Inferior parietal cortex (tissue), 1 donor: ENCODE measurements at regions not wholly inside any gene's neighbourhood (a gene's known extent, or its start where the extent isn't known, plus 50 kb on each side); places are given as distances from the start of the nearest gene placed in this dataset.
"Not testable (repeated sequence)": the region's sequence is repeated elsewhere in the genome, so short reads cannot be mapped to it uniquely, and the experiment has no call there.

ENCODE experiments used
- DNase-seq: peaks from one replicate; pipeline ENCODE4 v3.0.0-alpha.2; 2016; ENCODE audit errors: extremely low spot score

DNA sequence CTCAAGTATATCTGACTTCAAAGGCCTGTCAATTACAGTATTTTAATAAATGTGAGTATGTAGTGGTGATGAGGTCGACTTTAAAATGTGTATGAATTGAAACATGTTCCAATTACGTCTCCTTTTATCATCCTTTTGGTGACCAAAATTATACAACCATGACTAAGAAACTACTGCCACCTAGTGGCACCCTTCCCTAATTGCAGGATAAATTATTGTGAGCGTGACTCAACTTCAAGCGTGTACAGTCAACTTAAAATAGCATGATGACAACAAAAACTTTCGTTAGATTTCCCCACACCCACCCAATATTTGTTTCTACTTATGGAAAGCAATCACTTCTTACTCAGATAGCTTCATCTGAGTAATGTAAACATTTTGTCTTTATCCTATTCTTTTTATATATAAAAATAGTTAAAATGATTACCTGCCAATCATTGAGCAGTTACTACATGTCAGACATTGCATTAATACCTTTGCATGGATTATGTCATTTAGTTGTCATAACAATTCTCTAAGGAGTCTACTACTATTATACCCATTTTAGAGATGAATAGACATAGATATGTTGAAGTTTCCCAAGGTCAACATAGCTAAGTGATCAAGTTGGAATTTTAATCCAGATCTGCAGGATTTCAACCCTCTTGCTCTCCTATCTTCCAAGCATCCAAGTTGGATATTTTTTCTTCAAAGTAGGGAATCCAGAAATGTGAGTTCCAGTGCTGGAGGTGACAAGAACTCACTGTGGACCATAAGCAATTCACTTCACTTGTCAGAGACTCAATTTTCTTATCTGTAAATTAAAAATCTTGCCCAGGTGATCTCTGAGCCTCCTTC lies 106.0 kb downstream of the MEX3B start:
- DNase-seq, result no peak

- DNase-seq, result no peak
Observed at GRCh38 chr15:81937189-81937588, 108.6 kb downstream of the MEX3B start.

GRCh38 chr15:81930582-81931369 lies 115.0 kb downstream of the MEX3B start:
- DNase-seq, result no peak

DNA sequence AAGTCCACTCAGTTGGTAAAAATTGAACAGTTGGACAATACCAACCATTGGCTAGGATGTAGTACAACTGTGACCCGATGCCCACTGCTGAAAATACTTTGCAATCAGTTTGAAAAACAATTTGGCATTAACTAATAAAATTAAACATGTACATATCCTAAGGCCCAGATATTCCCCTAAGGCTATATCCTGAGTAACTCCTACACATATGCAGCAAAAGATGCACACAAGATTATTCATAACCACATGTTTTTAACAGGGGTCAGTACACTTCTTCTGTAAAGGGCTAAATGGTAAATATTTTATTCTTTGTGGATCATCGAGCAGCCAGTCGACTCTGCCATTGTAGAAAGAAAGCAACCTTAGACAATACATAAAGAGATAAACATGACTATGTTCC lies 116.3 kb downstream of the MEX3B start:
- no peak for DNase-seq

DNA sequence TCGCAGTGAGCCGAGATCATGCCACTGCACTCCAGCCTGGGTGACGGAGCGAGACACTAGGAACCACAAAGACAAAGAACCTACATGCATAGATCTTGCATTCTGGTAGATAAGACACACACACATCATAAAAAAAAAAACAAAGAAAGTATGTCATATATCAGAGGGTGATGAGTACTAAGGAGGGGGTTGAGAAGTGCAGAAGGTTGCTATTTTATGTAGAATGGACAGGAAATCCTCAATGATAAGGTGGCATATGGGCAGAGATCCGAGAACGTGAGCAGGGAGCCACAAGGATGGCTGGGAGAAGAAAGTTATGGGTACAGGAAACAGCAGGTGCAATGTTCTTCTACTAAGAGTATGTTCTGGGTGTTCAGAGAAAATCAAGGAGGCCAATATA lies 118.8 kb downstream of the MEX3B start:
- DNase-seq, result no peak

- no peak for DNase-seq
Observed at GRCh38 chr15:81924729-81925128, 121.1 kb downstream of the MEX3B start.

DNA sequence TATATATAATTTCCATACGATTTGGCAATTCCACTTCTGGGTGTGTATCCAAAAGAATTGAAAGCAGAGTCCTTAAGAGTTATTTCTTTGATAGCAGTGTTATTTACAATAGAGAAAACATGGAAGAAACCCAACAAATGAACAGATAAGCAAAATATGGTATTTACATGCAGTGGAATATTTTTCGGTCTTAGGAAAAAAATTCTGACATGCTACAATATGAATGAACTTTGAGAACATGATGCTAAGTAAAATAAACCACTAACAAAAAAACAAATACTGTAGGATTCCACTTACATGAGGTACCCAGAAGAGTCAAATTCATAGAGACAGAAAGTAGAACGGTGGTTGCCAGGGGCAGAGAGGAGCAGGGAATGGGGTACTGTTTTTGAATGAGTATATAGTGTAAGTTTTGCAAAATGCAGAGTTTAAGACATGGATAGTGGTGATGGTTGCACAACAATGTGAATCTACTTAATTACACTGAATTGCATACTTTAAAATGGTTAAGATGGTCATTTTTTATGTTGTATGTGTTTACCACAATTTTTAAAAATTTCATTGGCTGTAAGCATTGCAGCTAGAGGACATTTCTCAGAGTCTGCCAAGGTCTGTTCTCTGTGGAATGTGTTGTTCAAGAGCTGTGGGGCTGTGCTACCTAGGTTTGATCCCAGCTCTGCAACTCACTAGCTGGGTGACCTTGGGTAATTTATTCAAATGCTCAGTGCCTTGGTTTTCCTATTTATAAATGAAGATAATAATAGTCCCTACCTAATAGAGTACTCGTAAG lies 122.1 kb downstream of the MEX3B start:
- no peak for DNase-seq

GRCh38 chr15:81922143-81922542 lies 123.7 kb downstream of the MEX3B start:
- no peak for DNase-seq

DNA sequence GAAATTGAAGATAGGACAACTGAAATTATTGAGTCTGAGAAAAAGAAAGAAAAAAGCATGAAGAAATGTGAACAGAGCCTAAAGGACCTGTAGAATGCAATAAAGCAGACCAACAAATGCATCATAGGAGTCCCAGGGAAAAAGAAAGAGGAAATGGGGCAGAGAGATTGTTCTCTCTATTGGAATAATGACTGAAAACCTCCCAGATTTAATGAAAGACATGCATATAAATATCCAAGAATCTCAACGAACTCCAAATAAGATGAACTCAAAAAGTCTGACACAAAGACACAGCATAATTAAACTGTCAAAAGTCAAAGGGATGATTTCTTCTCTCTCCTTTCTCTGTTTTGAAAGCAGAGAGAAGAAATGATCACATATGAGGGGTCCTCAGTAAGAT lies 124.7 kb downstream of the MEX3B start:
- no peak for DNase-seq

- DNase-seq, result not testable (repeated sequence)
Observed at GRCh38 chr15:81918767-81919166, 127.1 kb downstream of the MEX3B start.

DNA sequence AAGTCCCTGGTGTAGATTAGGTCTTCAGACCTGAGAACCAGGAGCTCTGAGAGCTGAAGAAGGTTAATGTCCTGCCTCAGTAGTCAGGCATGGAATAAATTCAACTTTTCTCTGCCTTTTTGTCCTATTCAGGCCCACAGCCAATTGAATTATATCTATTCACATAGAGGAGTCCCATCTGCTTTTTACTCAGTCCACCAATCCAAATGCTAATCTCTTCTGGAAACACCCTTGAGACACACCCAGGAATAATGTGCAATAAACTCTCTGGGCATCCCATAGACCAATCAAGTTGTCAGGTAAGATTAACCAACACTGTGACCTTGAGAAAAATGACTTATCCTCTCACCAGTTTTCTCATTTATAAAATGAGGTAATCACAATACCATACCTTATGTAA lies 129.4 kb downstream of the MEX3B start:
- no peak for DNase-seq

GRCh38 chr15:81915990-81916389 lies 129.8 kb downstream of the MEX3B start:
- DNase-seq, result no peak

DNA sequence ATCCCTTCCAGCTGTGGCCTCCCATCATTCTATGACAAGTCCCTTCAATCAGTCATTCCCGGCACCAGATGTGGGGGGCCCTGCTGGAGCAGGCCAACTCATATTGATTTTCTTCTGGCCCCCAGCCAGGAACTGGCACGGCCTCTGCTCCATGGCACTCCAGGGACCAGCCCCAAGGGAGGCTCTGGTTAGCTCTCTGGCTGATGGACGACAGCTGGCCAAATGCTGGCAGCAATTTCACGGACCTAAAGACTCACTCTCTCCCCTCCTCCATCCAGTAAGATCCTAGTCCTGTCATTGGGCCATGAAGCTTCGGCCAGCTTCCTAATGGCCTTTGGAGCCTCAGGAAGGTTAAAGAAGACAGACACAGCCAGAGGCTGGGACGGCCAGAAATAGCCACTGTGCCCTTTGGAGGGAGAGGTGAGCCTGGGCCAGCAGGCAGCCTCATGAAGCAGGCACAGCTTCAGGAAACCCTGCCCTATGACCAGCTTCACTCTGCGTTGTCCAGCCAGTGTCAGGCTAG lies 131.0 kb downstream of the MEX3B start:
- DNase-seq, result no peak

- DNase-seq, result no peak
Observed at GRCh38 chr15:81914333-81914732, 131.5 kb downstream of the MEX3B start.

DNA sequence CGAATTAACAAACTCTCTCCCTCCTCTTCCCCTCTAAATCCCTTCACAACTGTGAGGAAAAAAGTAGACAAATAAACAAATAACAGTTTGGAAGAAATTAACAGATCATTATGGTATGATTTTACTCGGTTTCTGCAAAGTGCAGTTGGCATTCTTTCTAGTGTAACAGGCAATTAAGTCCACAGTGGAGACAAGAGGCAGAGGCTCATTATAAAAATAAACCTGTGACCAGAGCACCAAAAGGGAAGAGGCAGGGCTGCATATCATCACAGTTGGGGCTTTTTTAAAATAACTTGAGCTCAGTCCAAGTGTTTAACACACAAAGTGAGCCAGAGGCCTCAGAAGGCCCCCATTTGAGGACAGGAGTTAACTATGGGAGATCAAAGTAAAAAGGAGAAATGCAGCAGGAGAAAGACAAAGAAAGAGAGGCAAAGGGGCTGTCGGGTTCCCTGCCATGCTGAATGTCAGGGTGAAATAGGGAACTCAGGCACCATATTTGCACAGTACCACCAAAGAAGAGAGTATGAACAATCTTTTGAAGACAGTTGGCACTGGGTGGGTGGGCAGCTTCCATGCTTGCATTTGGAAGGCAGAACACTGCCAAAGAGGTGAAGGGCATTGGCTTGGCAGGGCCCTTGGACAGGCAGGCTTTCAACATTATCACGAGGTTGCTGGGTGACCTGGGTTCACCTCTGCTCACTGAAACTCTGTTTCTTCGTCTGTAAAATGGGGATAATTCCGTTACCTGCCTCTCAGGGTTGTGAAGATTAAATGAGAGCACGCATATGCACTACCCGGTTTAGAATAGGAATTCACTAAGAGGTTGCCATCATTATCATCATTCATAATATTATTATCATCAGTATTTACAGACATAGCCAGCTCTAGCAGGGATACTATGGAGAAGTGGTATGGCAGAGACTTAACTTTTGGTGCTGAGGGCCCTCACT lies 134.5 kb downstream of the MEX3B start:
- no peak for DNase-seq

DNA sequence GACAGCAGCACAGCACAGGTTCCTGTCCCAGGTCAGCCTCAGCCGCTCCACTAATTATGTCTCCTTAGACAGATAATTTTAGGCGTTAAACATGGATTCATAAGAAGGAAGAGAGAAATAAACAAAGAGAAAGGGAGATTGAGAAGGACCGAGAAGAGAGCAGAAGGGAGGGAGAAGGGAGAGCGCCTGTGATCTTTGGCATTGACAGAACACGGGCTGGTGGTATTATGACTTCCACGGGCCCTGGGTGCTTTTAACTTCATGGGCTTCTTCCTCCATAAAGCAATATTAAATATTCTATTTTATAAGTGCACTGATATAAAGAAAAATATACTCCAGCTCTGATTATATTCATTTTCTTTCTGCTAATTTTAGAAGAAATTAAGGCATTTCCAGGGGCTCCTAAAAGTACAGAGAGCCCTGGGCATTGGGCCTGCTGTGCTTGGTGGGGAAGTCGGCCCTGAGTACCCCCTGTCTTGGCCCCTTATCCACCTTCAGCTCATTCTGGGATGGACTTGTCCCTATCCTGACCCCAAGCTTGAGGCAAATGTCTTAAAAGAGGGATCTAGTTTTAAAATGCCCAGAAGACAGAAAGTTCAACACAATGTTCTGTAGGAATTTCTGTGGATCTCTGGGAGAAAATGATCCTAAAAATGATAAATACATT lies 135.3 kb downstream of the MEX3B start:
- DNase-seq, result no peak

- DNase-seq, result no peak
Observed at GRCh38 chr15:81909011-81909358, 136.8 kb downstream of the MEX3B start.

DNA sequence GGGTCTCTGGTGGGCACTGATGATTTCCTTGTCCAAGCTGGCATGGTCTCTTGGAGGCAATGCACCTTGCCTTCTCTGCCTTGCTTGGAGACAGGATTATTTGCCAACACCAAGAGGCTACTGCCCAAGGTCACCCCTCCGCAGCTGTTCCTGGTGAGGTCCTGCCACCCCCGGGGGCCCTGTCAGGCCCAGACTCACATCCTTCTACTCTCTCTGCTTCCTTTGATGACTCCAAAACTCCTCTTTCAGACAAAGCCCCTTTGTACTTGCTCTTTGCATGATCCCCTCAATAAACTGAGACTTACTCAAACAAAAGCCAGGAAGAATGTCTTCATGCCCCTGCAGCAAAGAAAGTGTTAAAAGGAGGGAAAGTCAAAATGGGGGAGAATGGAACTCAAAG lies 137.7 kb downstream of the MEX3B start:
- DNase-seq, result no peak

- no peak for DNase-seq
Observed at GRCh38 chr15:81907521-81907920, 138.3 kb downstream of the MEX3B start.

DNA sequence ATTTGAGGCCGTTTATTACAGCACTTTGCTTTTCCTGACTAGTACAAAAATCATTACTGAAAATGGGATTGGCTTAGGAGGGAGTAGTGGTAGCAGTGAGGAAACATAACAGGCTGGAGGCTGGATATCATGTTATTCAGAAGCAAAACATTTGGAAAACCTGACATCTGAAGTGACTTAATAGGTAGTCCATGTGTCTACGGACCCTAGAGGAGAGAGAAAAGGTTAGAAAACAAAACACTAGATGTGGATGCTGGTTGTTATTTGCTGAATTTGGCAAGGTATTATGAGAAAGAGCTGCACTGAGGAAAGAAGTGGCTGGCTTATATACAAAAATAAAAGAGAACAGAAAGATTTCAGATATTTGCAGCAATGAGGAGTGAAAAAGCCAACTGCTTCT lies 139.9 kb downstream of the MEX3B start:
- no peak for DNase-seq

DNA sequence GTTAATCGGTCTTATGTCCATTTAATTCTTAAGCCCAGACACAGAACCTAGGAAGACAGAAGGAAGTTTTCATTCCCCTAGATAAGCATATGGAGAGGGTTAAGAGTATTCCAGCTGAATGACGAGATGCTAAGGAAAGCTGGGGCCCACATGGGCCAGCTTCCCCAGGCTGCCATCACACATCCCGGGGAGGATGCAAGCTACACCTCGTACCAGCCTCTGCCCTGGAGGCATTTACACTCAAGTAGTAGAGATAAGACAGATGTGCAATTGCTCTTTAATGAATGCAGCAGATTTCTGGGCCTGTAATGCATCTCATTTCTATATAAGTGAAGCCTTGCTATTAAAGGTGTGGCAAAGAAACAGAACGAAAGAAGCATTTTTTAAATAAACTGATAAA lies 144.5 kb downstream of the MEX3B start:
- DNase-seq, result no peak
